Kidney epithelial cell (primary cell): ENCODE measurements at regions not wholly inside any gene's neighbourhood (a gene's known extent, or its start where the extent isn't known, plus 50 kb on each side); places are given as distances from the start of the nearest gene placed in this dataset.

Experiments used
- DNase-seq: peaks from one replicate; pipeline ENCODE4 v3.0.0-alpha.2; 2010; ENCODE audit warnings: low read depth
- H3K27me3 ChIP-seq: 2 replicates; pipeline ENCODE4 v1.6.0; 2011; ENCODE audit warnings: low read length; ENCODE audit not compliant: control insufficient read depth, insufficient read depth
- H3K36me3 ChIP-seq: 2 replicates; pipeline ENCODE4 v1.5.1; 2011; ENCODE audit warnings: low read length; ENCODE audit not compliant: control insufficient read depth, insufficient read depth
- H3K4me3 ChIP-seq: 2 replicates; pipeline ENCODE4 v1.5.1; 2011; ENCODE audit warnings: low read depth, mild to moderate bottlenecking, control low read depth, low read length
- TF ChIP-seq, protein P1 (sequence below): IDR thresholded peaks from 2 replicates; pipeline ENCODE4 v1.5.1; 2011; ENCODE audit warnings: mild to moderate bottlenecking, moderate library complexity, low read length, control low read depth, inconsistent platforms; ENCODE audit not compliant: insufficient read depth, poor library complexity, severe bottlenecking

DNA sequence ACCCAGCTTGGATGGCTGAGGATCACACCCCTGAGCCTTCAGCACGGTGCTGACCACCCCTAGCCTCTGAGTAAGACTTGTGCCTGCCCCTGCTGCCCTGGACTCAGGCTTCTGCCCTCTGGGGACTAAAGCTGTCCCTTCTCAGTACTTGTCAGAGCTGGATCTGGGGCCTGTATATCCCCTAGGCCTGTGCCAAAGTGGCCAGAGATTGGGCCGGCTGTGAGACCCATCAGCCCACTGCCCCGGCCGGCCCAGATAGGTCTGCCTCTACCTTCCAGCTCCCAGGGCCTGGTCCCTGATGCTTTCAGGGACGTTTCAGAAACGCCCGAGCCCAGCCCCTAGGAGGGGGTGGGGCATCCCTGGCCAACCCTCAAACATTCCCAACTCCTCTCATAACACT lies 137.8 kb downstream of the ZDHHC20 start:
- Histone ChIP-seq H3K36me3 (no peaks in the 10 kb centered on the region), H3K27me3 (no peaks in the 10 kb centered on the region), H3K4me3 (no peak overlapping the region)
- TF ChIP-seq, protein P1, sequence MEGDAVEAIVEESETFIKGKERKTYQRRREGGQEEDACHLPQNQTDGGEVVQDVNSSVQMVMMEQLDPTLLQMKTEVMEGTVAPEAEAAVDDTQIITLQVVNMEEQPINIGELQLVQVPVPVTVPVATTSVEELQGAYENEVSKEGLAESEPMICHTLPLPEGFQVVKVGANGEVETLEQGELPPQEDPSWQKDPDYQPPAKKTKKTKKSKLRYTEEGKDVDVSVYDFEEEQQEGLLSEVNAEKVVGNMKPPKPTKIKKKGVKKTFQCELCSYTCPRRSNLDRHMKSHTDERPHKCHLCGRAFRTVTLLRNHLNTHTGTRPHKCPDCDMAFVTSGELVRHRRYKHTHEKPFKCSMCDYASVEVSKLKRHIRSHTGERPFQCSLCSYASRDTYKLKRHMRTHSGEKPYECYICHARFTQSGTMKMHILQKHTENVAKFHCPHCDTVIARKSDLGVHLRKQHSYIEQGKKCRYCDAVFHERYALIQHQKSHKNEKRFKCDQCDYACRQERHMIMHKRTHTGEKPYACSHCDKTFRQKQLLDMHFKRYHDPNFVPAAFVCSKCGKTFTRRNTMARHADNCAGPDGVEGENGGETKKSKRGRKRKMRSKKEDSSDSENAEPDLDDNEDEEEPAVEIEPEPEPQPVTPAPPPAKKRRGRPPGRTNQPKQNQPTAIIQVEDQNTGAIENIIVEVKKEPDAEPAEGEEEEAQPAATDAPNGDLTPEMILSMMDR: no peak
- no peak for DNase-seq

DNA sequence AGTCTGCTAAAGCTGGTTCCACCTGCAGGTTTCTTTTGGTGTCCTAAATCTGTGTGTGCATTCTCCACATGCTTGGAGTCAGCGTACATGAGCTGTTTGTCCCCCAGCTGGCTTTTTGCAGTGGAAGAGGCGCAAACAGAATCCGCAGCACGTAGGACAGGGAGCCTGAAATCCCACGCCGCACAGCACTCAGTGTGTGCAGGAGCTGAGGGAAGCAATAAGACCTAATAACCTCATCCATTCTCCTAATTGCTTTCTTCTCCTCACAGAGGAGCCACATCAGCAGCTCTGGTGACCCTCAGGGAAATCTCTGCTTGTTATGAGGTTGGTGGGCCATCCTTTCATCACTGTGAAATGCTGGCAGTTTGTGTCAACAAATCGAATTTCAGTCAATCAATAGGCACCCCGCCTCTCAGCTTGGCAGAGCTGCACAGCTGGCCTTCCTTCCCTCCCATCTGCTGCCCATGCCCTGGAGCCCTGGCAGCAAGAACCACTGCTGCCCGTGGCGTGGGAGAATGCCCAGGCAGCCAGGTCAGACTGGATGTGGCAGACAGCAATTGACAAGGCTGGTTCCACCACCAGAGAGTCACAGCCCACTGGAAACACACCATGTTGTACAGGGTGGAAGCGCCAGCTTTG lies 136.7 kb downstream of the ZDHHC20 start:
- DNase-seq: no peak
- TF ChIP-seq, protein P1: no peak
- H3K27me3 ChIP-seq: no peaks in the 10 kb centered on the region
- no peak overlapping the region for H3K4me3 ChIP-seq
- H3K36me3 ChIP-seq: no peaks in the 10 kb centered on the region
